Nephron progenitor cell (in vitro differentiated cells): ENCODE measurements at regions not wholly inside any gene's neighbourhood (a gene's known extent, or its start where the extent isn't known, plus 50 kb on each side); places are given as distances from the start of the nearest gene placed in this dataset.
A peak's percentile ranks its signal among the peaks of the same experiment; 100 is the strongest.

Source experiments
- DNase-seq: peaks from one replicate; pipeline ENCODE4 v3.0.0; 2021
- H3K27ac Mint-ChIP-seq: 2 replicates; pipeline ENCODE4 v1.8.0; 2021; ENCODE audit warnings: mild to moderate bottlenecking, moderate library complexity, mixed read lengths
- H3K27me3 Mint-ChIP-seq: 2 replicates; pipeline ENCODE4 v1.8.0; 2021; ENCODE audit warnings: mild to moderate bottlenecking, low read depth, mixed read lengths; ENCODE audit not compliant: poor library complexity
- H3K36me3 Mint-ChIP-seq: 2 replicates; pipeline ENCODE4 v1.8.0; 2021; ENCODE audit warnings: low read depth, mixed read lengths
- H3K4me1 Mint-ChIP-seq: 2 replicates; pipeline ENCODE4 v1.8.0; 2021; ENCODE audit warnings: mixed read lengths
- H3K4me3 Mint-ChIP-seq: 2 replicates; pipeline ENCODE4 v1.8.0; 2021; ENCODE audit warnings: mild to moderate bottlenecking, moderate library complexity, mixed read lengths
- H3K9me3 Mint-ChIP-seq: 2 replicates; pipeline ENCODE4 v1.8.0; 2021; ENCODE audit warnings: mild to moderate bottlenecking, moderate library complexity, mixed read lengths
- TF ChIP-seq, protein P1 (sequence below): fragments of 200-600 bp; sonication (generic); IDR thresholded peaks from 2 replicates; pipeline ENCODE4 v1.5.0; 2021; ENCODE audit warnings: antibody characterized with exemption

DNA sequence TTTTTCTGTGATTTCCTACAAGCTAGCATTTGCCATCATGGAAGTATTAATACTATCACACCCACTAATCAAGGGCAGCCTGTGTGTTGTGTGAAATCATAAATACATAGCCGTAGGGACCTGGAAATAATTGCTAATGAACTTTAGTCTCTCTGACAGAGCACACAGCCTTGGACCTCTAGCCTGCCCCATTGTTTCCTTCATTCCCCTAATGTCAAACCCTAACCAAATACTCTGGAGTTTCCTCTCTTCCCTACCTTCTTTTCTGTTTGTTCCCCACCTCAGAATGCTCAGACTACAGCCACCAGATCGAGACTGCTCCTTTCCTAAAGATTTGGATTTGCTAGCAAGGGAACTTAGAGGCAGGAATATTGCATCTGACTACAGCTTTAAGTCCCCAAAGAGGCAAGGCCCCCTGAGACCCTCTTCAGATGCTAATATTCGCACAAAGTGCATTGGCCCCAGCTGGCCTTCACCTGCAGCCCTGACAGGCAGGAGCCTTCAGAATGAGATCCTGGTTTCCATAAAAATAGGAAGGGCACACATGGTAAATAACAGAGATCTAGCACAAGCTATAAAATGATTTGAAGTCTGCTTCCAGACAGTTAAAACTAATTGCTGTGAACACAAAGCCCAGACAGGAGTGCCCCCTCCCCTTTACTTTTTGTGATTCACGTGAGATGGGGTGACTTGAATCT is 279.2 kb upstream of the DCC start:
- no peak for DNase-seq
- TF ChIP-seq, protein P1, sequence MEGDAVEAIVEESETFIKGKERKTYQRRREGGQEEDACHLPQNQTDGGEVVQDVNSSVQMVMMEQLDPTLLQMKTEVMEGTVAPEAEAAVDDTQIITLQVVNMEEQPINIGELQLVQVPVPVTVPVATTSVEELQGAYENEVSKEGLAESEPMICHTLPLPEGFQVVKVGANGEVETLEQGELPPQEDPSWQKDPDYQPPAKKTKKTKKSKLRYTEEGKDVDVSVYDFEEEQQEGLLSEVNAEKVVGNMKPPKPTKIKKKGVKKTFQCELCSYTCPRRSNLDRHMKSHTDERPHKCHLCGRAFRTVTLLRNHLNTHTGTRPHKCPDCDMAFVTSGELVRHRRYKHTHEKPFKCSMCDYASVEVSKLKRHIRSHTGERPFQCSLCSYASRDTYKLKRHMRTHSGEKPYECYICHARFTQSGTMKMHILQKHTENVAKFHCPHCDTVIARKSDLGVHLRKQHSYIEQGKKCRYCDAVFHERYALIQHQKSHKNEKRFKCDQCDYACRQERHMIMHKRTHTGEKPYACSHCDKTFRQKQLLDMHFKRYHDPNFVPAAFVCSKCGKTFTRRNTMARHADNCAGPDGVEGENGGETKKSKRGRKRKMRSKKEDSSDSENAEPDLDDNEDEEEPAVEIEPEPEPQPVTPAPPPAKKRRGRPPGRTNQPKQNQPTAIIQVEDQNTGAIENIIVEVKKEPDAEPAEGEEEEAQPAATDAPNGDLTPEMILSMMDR: no peak
- Mint-ChIP-seq H3K4me1 (peaks cover 6% of the 10 kb centered on the region), H3K27ac (no peak overlapping the region), H3K9me3 (peaks cover 22% of the 10 kb centered on the region), H3K36me3 (no peaks in the 10 kb centered on the region), H3K27me3 (peaks cover 16% of the 10 kb centered on the region), H3K4me3 (no peak overlapping the region)

DNA sequence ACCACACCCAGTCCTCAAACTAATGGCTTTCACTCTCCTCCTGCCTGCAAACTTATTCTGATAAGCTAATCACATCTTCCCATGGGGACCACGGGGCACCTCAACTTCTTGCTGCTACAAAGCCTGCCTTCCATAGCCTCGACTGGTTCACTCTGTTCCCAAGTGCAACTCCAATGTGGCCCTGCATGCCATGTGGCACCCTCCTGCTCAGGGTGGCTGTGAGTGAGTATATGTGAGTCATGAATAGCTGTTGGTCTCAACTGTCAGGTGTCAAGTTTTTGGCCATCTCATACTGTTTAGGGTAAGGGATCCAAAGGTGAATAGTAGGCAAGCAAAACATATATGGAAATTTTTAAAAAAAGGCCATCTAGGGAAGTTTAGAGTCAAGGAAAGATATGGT is 276.1 kb upstream of the DCC start:
- DNase-seq: no peak
- TF ChIP-seq, protein P1: no peak
- H3K27me3 Mint-ChIP-seq: peaks cover 14% of the 10 kb centered on the region
- H3K9me3 Mint-ChIP-seq: peaks cover 32% of the 10 kb centered on the region
- H3K4me1 Mint-ChIP-seq: peaks cover 12% of the 10 kb centered on the region
- no peaks in the 10 kb centered on the region for H3K36me3 Mint-ChIP-seq
- H3K27ac Mint-ChIP-seq: no peak overlapping the region
- no peak overlapping the region for H3K4me3 Mint-ChIP-seq

DNA sequence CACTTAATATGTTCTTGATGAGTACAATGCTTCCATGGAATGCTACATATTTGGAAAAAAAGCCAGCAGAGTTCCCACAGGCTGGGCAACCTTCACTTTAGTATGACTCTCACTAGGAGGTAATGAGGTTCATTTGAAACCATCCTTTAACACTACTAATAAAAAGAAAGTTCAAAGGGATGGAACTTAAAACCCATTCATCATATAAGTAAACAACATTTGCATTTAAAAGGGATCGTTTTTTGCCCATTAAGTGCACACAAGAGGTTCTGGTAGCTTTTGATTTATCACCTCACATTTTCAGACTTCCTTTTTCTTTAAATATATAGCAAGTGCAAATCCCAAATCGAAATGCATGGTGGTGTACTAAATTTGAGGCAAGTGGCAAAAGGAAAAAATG is 270.8 kb upstream of the DCC start:
- TF ChIP-seq, protein P1: no peak
- Mint-ChIP-seq H3K36me3 (no peaks in the 10 kb centered on the region), H3K4me1 (peaks cover 26% of the 10 kb centered on the region), H3K4me3 (no peak overlapping the region), H3K27me3 (peaks cover 8% of the 10 kb centered on the region), H3K27ac (peak overlapping the region; percentile 73), H3K9me3 (peaks cover 44% of the 10 kb centered on the region)
- DNase-seq: no peak

DNA sequence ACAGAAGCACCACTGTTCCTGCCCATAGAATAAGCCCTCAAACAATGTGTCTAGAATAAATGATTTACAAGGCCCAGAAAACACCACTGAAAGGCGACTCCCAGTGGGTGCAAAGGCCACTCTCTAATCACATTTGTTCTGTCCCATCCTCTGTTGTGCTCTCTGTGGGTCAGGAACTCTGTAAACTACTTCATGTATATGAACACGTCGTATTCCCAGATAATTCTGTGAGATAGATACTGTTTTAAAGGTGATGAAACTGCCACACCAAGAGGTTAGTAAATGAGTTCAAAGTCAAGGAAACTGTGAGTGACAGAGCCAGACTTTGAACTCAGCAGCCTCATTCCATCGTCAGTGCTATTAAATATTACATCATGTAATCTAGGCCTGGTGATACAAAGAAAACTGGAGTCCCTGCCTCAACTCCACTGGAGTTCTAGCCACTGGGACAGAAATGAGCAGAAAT is 269.7 kb upstream of the DCC start:
- H3K4me1 Mint-ChIP-seq: peaks cover 26% of the 10 kb centered on the region
- peak; percentile 20 for DNase-seq
- peak overlapping the region; percentile 73 for H3K27ac Mint-ChIP-seq
- no peaks in the 10 kb centered on the region for H3K36me3 Mint-ChIP-seq
- H3K4me3 Mint-ChIP-seq: peak overlapping the region; percentile 2
- peaks cover 8% of the 10 kb centered on the region for H3K27me3 Mint-ChIP-seq
- TF ChIP-seq, protein P1: no peak
- peaks cover 45% of the 10 kb centered on the region for H3K9me3 Mint-ChIP-seq

DNA sequence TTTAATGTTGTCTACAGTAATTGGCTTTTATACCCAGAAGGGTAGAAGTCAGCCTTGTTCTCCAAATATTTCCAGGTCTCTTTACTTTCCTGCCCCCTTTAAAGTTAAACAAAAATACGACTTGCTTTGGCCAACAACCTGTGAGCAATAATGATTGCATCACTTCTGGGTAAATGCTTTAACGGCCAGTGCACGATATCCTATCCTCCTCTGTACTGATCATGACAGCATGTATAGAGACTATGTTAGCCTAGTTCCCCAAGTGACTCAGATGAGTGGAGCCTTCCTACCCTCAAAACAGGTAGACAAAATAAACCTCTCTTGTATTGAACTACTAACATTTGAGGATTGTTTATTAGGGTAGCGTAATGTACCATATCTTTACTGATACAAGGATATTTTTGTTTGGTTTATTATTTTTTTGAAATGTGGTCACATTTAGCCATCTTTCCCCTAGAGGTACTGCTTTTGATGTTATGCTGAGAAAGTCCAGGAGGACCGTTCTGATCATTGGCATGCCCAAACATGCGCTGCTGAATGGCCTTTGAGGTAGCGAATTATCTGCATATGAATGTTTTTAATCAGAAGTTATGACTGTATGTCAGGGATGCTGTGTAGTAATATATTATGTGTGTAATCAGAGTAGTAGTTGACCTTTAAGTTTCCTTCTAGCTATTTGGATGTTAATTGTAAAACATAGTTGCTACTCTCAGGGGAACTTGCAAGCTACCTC is 262.6 kb upstream of the DCC start:
- Mint-ChIP-seq H3K27me3 (peaks cover 6% of the 10 kb centered on the region), H3K9me3 (peaks cover 15% of the 10 kb centered on the region), H3K36me3 (no peaks in the 10 kb centered on the region), H3K4me3 (no peak overlapping the region), H3K4me1 (no peaks in the 10 kb centered on the region), H3K27ac (no peak overlapping the region)
- no peak for DNase-seq
- TF ChIP-seq, protein P1: no peak
